Peyer's patch (tissue), 4 donors: ENCODE measurements at regions not wholly inside any gene's neighbourhood (a gene's known extent, or its start where the extent isn't known, plus 50 kb on each side); places are given as distances from the start of the nearest gene placed in this dataset.

ENCODE experiments used
- DNase-seq, 3 donors: peaks; one replicate each; pipeline ENCODE4 v3.0.0-alpha.2; 2017 to 2019
- H3K27ac ChIP-seq, 4 donors: fragments of 200-600 bp; sonication (generic); one replicate each; pipeline ENCODE4 v1.5.1; 2016 to 2019
- H3K27me3 ChIP-seq, 2 donors: fragments of 200-600 bp; sonication (generic); one replicate each; pipeline ENCODE4 v1.5.1; 2019
- H3K36me3 ChIP-seq, 3 donors: fragments of 200-600 bp; sonication (generic); one replicate each; pipeline ENCODE4 v1.5.1; 2016 to 2019
- H3K4me1 ChIP-seq, 4 donors: fragments of 200-600 bp; sonication (generic); one replicate each; pipeline ENCODE4 v1.5.1; 2016 to 2019
- H3K4me3 ChIP-seq, 4 donors: fragments of 200-600 bp; sonication (generic); 1 replicate in 3 of 4; 2 replicates in 1 of 4; pipeline ENCODE4 v1.5.1; 2016 to 2019; ENCODE audit warnings: mild to moderate bottlenecking in 1 of 4
- H3K9me3 ChIP-seq, 4 donors: fragments of 200-600 bp; sonication (generic); one replicate each; pipeline ENCODE4 v1.5.1; 2016 to 2019; ENCODE audit warnings: mild to moderate bottlenecking in 1 of 4
- POLR2A ChIP-seq, 2 donors: fragments of 450-650 bp; IDR thresholded peaks; one replicate each; pipeline ENCODE4 v1.5.1; 2017; ENCODE audit warnings: antibody characterized with exemption in 2 of 2, mild to moderate bottlenecking in 2 of 2, moderate library complexity in 2 of 2
- TF ChIP-seq, protein P1 (sequence below), 6 experiments: fragments of 450-650 bp in 4 of 6; fragments of 200-600 bp in 2 of 6; sonication (generic) in 1 of 6; IDR thresholded peaks; one replicate each; pipeline ENCODE4 v1.5.1; 2017 to 2019; ENCODE audit warnings: antibody characterized with exemption in 6 of 6, mild to moderate bottlenecking in 3 of 6, moderate library complexity in 1 of 6

DNA sequence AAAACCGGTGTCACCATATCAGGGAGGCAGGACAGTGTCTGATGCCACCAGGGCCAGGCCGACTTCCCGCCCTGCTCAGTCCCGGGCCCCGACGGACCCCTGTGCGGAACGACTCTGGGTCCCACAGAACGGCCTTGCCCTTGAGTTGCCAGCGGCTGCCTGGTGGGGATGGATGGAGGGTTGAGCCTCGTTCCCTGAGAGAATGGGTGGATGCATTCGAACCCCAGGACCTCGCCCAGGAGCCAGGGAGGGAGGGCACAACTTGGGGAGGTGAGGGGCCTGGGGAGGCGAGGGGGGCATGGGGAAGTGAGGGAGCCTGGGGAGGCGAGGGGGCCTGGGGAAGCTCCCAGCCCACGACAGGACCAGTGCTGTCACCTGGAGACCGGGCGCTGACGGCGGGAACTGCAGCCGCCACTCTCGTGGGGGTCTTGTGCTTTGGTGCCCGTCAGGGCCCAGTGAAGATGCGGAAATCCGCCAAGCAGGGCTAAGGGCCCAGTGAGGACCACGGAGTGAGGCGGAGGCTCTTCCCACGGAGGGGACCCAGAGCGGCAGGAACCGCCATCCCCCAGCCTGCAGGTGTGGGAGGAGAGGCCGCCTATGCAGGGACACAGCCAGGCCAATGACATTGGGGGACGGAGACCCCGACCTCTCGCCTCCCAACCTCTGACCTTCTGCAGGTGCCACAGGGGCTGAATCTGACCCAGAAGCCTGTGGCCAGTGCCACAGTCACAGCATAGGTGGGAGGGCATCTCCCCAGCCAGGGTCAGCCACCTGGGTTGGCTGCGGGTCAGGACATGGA, 74.4 kb upstream of the GALNT9 start:
- no peak overlapping the region for H3K27ac ChIP-seq
- H3K4me1 ChIP-seq, result no peaks in the 10 kb centered on the region
- no peaks in the 10 kb centered on the region for H3K36me3 ChIP-seq
- DNase-seq, result no peak
- no peaks in the 10 kb centered on the region for H3K27me3 ChIP-seq
- TF ChIP-seq, protein P1, sequence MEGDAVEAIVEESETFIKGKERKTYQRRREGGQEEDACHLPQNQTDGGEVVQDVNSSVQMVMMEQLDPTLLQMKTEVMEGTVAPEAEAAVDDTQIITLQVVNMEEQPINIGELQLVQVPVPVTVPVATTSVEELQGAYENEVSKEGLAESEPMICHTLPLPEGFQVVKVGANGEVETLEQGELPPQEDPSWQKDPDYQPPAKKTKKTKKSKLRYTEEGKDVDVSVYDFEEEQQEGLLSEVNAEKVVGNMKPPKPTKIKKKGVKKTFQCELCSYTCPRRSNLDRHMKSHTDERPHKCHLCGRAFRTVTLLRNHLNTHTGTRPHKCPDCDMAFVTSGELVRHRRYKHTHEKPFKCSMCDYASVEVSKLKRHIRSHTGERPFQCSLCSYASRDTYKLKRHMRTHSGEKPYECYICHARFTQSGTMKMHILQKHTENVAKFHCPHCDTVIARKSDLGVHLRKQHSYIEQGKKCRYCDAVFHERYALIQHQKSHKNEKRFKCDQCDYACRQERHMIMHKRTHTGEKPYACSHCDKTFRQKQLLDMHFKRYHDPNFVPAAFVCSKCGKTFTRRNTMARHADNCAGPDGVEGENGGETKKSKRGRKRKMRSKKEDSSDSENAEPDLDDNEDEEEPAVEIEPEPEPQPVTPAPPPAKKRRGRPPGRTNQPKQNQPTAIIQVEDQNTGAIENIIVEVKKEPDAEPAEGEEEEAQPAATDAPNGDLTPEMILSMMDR (IDR thresholded peaks at IDR 0.05), result no peak
- no peak for TF ChIP-seq POLR2A (IDR thresholded peaks at IDR 0.05)
- H3K9me3 ChIP-seq, result no peaks in the 10 kb centered on the region
- no peak overlapping the region for H3K4me3 ChIP-seq

GRCh38 chr12:132402831-132403416, 73.5 kb upstream of the GALNT9 start:
- H3K9me3 ChIP-seq, result no peaks in the 10 kb centered on the region
- H3K36me3 ChIP-seq, result no peaks in the 10 kb centered on the region
- no peak overlapping the region for H3K27ac ChIP-seq
- TF ChIP-seq, protein P1 (IDR thresholded peaks at IDR 0.05), result no peak
- TF ChIP-seq POLR2A (IDR thresholded peaks at IDR 0.05), result no peak
- H3K4me1 ChIP-seq, result no peaks in the 10 kb centered on the region
- no peak overlapping the region for H3K4me3 ChIP-seq
- no peak for DNase-seq
- H3K27me3 ChIP-seq, result peaks cover 0 to 1% of the 10 kb centered on the region in 2 donors

GRCh38 chr12:132401982-132402381, 72.6 kb upstream of the GALNT9 start:
- Histone ChIP-seq H3K4me3 (no peak overlapping the region), H3K27ac (no peak overlapping the region), H3K36me3 (no peaks in the 10 kb centered on the region), H3K4me1 (no peaks in the 10 kb centered on the region), H3K27me3 (peaks cover 0 to 10% of the 10 kb centered on the region in 2 donors), H3K9me3 (no peaks in the 10 kb centered on the region)
- TF ChIP-seq, protein P1 (IDR thresholded peaks at IDR 0.05), result no peak
- TF ChIP-seq POLR2A (IDR thresholded peaks at IDR 0.05), result no peak
- DNase-seq, result no peak

DNA sequence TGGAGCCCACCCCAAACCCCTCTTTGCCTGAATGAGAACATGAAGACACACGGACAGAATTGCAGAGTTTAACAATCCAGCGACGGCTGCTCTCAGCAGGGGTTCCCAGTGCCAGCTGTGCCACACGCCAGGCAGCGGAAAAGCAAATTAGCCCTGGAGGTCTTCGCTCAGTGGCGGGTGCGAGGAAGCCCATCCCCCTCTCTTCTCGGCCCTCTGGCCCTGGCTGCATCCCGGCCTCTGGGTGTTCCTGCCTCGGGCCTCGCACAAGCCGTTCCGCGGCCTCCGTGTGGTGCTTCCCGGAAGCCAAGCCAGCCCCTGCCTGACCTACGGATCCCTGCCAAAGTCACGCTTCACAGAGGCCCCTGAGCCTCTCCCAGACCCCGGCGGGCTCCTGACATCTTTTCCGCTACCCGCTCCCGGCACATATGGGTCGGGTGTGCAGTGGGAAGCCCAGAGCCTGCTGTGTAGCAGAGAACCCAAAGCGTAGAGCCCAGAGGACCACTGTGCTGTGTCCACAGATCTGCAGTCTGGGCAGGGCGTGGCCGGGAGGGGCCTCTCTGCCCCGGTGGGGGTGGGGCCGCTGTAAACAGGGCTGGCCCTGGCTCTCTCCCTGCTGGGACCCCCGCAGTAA, 70.7 kb upstream of the GALNT9 start:
- no peaks in the 10 kb centered on the region for H3K9me3 ChIP-seq
- H3K4me3 ChIP-seq, result no peak overlapping the region
- no peak overlapping the region for H3K27ac ChIP-seq
- peak in 1 of 3 donors; percentile 37 for DNase-seq
- no peaks in the 10 kb centered on the region for H3K36me3 ChIP-seq
- peaks cover 0 to 10% of the 10 kb centered on the region in 2 donors for H3K27me3 ChIP-seq
- no peaks in the 10 kb centered on the region for H3K4me1 ChIP-seq
- TF ChIP-seq, protein P1 (IDR thresholded peaks at IDR 0.05), result no peak
- no peak for TF ChIP-seq POLR2A (IDR thresholded peaks at IDR 0.05)

GRCh38 chr12:132399092-132400010, 70.0 kb upstream of the GALNT9 start:
- Histone ChIP-seq H3K27me3 (peaks cover 0 to 10% of the 10 kb centered on the region in 2 donors), H3K36me3 (no peaks in the 10 kb centered on the region), H3K4me3 (no peak overlapping the region), H3K27ac (no peak overlapping the region), H3K4me1 (no peaks in the 10 kb centered on the region), H3K9me3 (no peaks in the 10 kb centered on the region)
- TF ChIP-seq, protein P1 (IDR thresholded peaks at IDR 0.05), result no peak
- no peak for TF ChIP-seq POLR2A (IDR thresholded peaks at IDR 0.05)
- DNase-seq, result peak in 1 of 3 donors; percentile 34
